Activated gamma-delta T cell (primary cell): ENCODE measurements at regions not wholly inside any gene's neighbourhood (a gene's known extent, or its start where the extent isn't known, plus 50 kb on each side); places are given as distances from the start of the nearest gene placed in this dataset.

Experiments used
- DNase-seq: peaks from one replicate; lab custom pipeline; 2025; lab: John Stamatoyannopoulos, UW

GRCh38 chr18:2036086-2036485 is 535.2 kb downstream of the METTL4 start:
- no peak for DNase-seq

GRCh38 chr18:2040279-2040678 is 531.0 kb downstream of the METTL4 start:
- no peak for DNase-seq

GRCh38 chr18:2049986-2050385 is 521.3 kb downstream of the METTL4 start:
- no peak for DNase-seq

- no peak for DNase-seq
Observed at GRCh38 chr18:2050702-2051201, 520.6 kb downstream of the METTL4 start.

GRCh38 chr18:2053490-2054089 is 517.7 kb downstream of the METTL4 start:
- DNase-seq: no peak

- DNase-seq: no peak
Observed at GRCh38 chr18:2059336-2059735, 512.0 kb downstream of the METTL4 start.

- no peak for DNase-seq
Observed at GRCh38 chr18:2060086-2060485, 511.2 kb downstream of the METTL4 start.

GRCh38 chr18:2070631-2071030 is 500.7 kb downstream of the METTL4 start:
- DNase-seq: no peak

GRCh38 chr18:2075499-2075898 is 495.8 kb downstream of the METTL4 start:
- no peak for DNase-seq

GRCh38 chr18:2082676-2083075 is 488.6 kb downstream of the METTL4 start:
- no peak for DNase-seq

- no peak for DNase-seq
Observed at GRCh38 chr18:2083691-2084090, 487.6 kb downstream of the METTL4 start.

- no peak for DNase-seq
Observed at GRCh38 chr18:2086439-2086838, 484.9 kb downstream of the METTL4 start.

GRCh38 chr18:2087877-2088673 is 483.2 kb downstream of the METTL4 start:
- DNase-seq: no peak

GRCh38 chr18:2089396-2089795 is 481.9 kb downstream of the METTL4 start:
- DNase-seq: no peak

- DNase-seq: no peak
Observed at GRCh38 chr18:2091937-2092336, 479.4 kb downstream of the METTL4 start.

- no peak for DNase-seq
Observed at GRCh38 chr18:2096551-2096950, 474.8 kb downstream of the METTL4 start.

GRCh38 chr18:2100694-2101213 is 470.6 kb downstream of the METTL4 start:
- no peak for DNase-seq

GRCh38 chr18:2102022-2102421 is 469.3 kb downstream of the METTL4 start:
- no peak for DNase-seq

- no peak for DNase-seq
Observed at GRCh38 chr18:2103299-2103698, 468.0 kb downstream of the METTL4 start.

GRCh38 chr18:2104620-2105462 is 466.5 kb downstream of the METTL4 start:
- peak; percentile 6 for DNase-seq

GRCh38 chr18:2108591-2108990 is 462.7 kb downstream of the METTL4 start:
- DNase-seq: no peak

GRCh38 chr18:2111456-2111855 is 459.8 kb downstream of the METTL4 start:
- DNase-seq: no peak
